ENCODE measurements at regions not wholly inside any gene's neighbourhood (a gene's known extent, or its start where the extent isn't known, plus 50 kb on each side); places are given as distances from the start of the nearest gene placed in this dataset.

- TF ChIP-seq SUZ12 (IDR thresholded peaks at IDR 0.05; ENCODE audit: low read length) = no peak
- TF ChIP-seq CHD1 (IDR thresholded peaks at IDR 0.05; ENCODE audit: low read depth, low read length) = no peak
- no peak for TF ChIP-seq ATF2 (IDR thresholded peaks at IDR 0.05; ENCODE audit: low read length)
Measured at GRCh38 chr17:14827396-14827919, 437.7 kb downstream of the PMP22 start (continued).

Data from H1 (cell line).